Lung (tissue), 11 donors: ENCODE measurements at regions not wholly inside any gene's neighbourhood (a gene's known extent, or its start where the extent isn't known, plus 50 kb on each side); places are given as distances from the start of the nearest gene placed in this dataset.

Experiments used
- ATAC-seq: fragments of 200-7000 bp; cut with Tn5 transposase; one replicate; pipeline ENCODE4 v1.9.1; 2020; ENCODE audit warnings: moderate number of reproducible peaks; ENCODE audit not compliant: insufficient read depth, low FRiP score
- DNase-seq, 3 donors: peaks; one replicate each; pipeline ENCODE4 v3.0.0-alpha.2; 2013 to 2017
- H3K27ac ChIP-seq, 2 donors: one replicate each; pipeline ENCODE4 v1.5.1; 2013; ENCODE audit warnings: mild to moderate bottlenecking in 2 of 2, moderate library complexity in 2 of 2, control low read depth in 1 of 2, inconsistent platforms in 1 of 2, low read depth in 1 of 2, low read length in 1 of 2
- H3K27me3 ChIP-seq, 3 donors: one replicate each; pipeline ENCODE4 v1.5.1; 2013; ENCODE audit warnings: low read length in 2 of 3; ENCODE audit not compliant: control insufficient read depth in 3 of 3, insufficient read depth in 3 of 3
- H3K36me3 ChIP-seq, 4 donors: one replicate each; pipeline ENCODE4 v1.5.1; 2013; ENCODE audit warnings: low read length in 4 of 4, mild to moderate bottlenecking in 1 of 4, moderate library complexity in 1 of 4; ENCODE audit not compliant: control insufficient read depth in 4 of 4, insufficient read depth in 4 of 4
- H3K4me1 ChIP-seq, 5 donors: one replicate each; pipeline ENCODE4 v1.5.1; 2013; ENCODE audit warnings: low read length in 5 of 5, mild to moderate bottlenecking in 2 of 5, moderate library complexity in 1 of 5; ENCODE audit not compliant: control insufficient read depth in 5 of 5, insufficient read depth in 5 of 5
- H3K4me3 ChIP-seq: one replicate; pipeline ENCODE4 v1.5.1; 2013; ENCODE audit warnings: mild to moderate bottlenecking, control low read depth, moderate library complexity
- H3K9ac ChIP-seq, 2 donors: one replicate each; pipeline ENCODE4 v1.5.1; 2013; ENCODE audit warnings: low read length in 2 of 2, control low read depth in 1 of 2; ENCODE audit not compliant: insufficient read depth in 1 of 2
- H3K9me3 ChIP-seq, 4 donors: one replicate each; pipeline ENCODE4 v1.5.1; 2013; ENCODE audit warnings: low read length in 3 of 4, mild to moderate bottlenecking in 1 of 4, moderate library complexity in 1 of 4; ENCODE audit not compliant: control insufficient read depth in 4 of 4, insufficient read depth in 3 of 4
- WGBS, 2 donors: extraction: QIAGEN DNeasy Blood & Tissue Kit; methylation state at CpG; one replicate each; pipeline ENCODE4 v1.1.7; 2013; 5-methylcytosine and 5-hydroxymethylcytosine counted together
- TF ChIP-seq, protein P1 (sequence below): IDR thresholded peaks from 2 replicates; pipeline ENCODE4 v1.5.1; 2012; ENCODE audit warnings: mild to moderate bottlenecking; ENCODE audit errors: control extremely low read depth, extremely low read depth
- donor health status: control.
- donor health status: control.
- donor health status: Bipolar disorder and iron deficiency.
- donor health status: healthy.
- donor health status: DM: yes; HTN: yes; CAD: no.

- Histone ChIP-seq H3K4me3 (no peak overlapping the region), H3K9ac (no peak overlapping the region), H3K27ac (no peak overlapping the region), H3K4me1 (peaks cover 0 to 16% (median 6%) of the 10 kb centered on the region in 5 donors), H3K36me3 (no peaks in the 10 kb centered on the region), H3K9me3 (no peaks in the 10 kb centered on the region), H3K27me3 (no peaks in the 10 kb centered on the region)
- ATAC-seq, result no peak
- TF ChIP-seq, protein P1, sequence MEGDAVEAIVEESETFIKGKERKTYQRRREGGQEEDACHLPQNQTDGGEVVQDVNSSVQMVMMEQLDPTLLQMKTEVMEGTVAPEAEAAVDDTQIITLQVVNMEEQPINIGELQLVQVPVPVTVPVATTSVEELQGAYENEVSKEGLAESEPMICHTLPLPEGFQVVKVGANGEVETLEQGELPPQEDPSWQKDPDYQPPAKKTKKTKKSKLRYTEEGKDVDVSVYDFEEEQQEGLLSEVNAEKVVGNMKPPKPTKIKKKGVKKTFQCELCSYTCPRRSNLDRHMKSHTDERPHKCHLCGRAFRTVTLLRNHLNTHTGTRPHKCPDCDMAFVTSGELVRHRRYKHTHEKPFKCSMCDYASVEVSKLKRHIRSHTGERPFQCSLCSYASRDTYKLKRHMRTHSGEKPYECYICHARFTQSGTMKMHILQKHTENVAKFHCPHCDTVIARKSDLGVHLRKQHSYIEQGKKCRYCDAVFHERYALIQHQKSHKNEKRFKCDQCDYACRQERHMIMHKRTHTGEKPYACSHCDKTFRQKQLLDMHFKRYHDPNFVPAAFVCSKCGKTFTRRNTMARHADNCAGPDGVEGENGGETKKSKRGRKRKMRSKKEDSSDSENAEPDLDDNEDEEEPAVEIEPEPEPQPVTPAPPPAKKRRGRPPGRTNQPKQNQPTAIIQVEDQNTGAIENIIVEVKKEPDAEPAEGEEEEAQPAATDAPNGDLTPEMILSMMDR, result peak; percentile 4
- WGBS, 2 donors, result 37 to 39% methylated on average over 7 of the region's 7 CpGs
- peak; percentile 67 to 87 (median 74) for DNase-seq
These were observed 375.3 kb downstream of the C12orf75 start for GRCh38 chr12:105705765-105706164.

- ATAC-seq, result no peak
- WGBS, 2 donors, result 91 to 94% methylated on average over 8 of the region's 8 CpGs
These were observed 376.0 kb downstream of the C12orf75 start for GRCh38 chr12:105706321-105706972.

GRCh38 chr12:105706973-105707334 is 376.5 kb downstream of the C12orf75 start:
- H3K4me3 ChIP-seq, result no peak overlapping the region
- no peak overlapping the region for H3K9ac ChIP-seq
- WGBS, 2 donors, result 89 to 90% methylated on average over 3 of the region's 3 CpGs
- no peaks in the 10 kb centered on the region for H3K36me3 ChIP-seq
- H3K27me3 ChIP-seq, result no peaks in the 10 kb centered on the region
- no peak for ATAC-seq
- H3K9me3 ChIP-seq, result no peaks in the 10 kb centered on the region
- peaks cover 0 to 16% (median 6%) of the 10 kb centered on the region in 5 donors for H3K4me1 ChIP-seq
- DNase-seq, result no peak
- H3K27ac ChIP-seq, result no peak overlapping the region
- TF ChIP-seq, protein P1, result no peak

More at GRCh38 chr12:105706321-105706972, 376.0 kb downstream of the C12orf75 start:
- no peak overlapping the region for H3K4me3 ChIP-seq
- peaks cover 0 to 16% (median 6%) of the 10 kb centered on the region in 5 donors for H3K4me1 ChIP-seq
- DNase-seq, result no peak
- TF ChIP-seq, protein P1, result no peak
- no peaks in the 10 kb centered on the region for H3K9me3 ChIP-seq
- H3K27ac ChIP-seq, result no peak overlapping the region
- no peak overlapping the region for H3K9ac ChIP-seq
- no peaks in the 10 kb centered on the region for H3K36me3 ChIP-seq
- H3K27me3 ChIP-seq, result no peaks in the 10 kb centered on the region
